ENCODE measurements at regions not wholly inside any gene's neighbourhood (a gene's known extent, or its start where the extent isn't known, plus 50 kb on each side); places are given as distances from the start of the nearest gene placed in this dataset.

GRCh38 chr2:150266931-150267330 is 220.5 kb downstream of the RND3 start:
- DNase-seq (ENCODE audit: low read depth in 2 of 2), result no peak
- H3K4me3 ChIP-seq (replicated peaks in 1 of 2; ENCODE audit: low read depth in 2 of 2, low read length in 2 of 2), result no peak overlapping the region
- TF ChIP-seq CTCF (IDR thresholded peaks at IDR 0.05; ENCODE audit: low read depth, low read length), result no peak

GRCh38 chr2:150264442-150264841 is 223.0 kb downstream of the RND3 start:
- TF ChIP-seq CTCF (IDR thresholded peaks at IDR 0.05; ENCODE audit: low read depth, low read length), result no peak
- DNase-seq (ENCODE audit: low read depth in 2 of 2), result no peak
- no peak overlapping the region for H3K4me3 ChIP-seq (replicated peaks in 1 of 2; ENCODE audit: low read depth in 2 of 2, low read length in 2 of 2)

GRCh38 chr2:150261691-150262090 is 225.8 kb downstream of the RND3 start:
- no peak for TF ChIP-seq CTCF (IDR thresholded peaks at IDR 0.05; ENCODE audit: low read depth, low read length)
- no peak for DNase-seq (ENCODE audit: low read depth in 2 of 2)

GRCh38 chr2:150260636-150261035 is 226.8 kb downstream of the RND3 start:
- no peak for TF ChIP-seq CTCF (IDR thresholded peaks at IDR 0.05; ENCODE audit: low read depth, low read length)
- no peak overlapping the region for H3K4me3 ChIP-seq (replicated peaks in 1 of 2; ENCODE audit: low read depth in 2 of 2, low read length in 2 of 2)
- DNase-seq (ENCODE audit: low read depth in 2 of 2), result no peak

More at GRCh38 chr2:150261691-150262090, 225.8 kb downstream of the RND3 start:
- H3K4me3 ChIP-seq (replicated peaks in 1 of 2; ENCODE audit: low read depth in 2 of 2, low read length in 2 of 2), result no peak overlapping the region

- no peak overlapping the region for H3K4me3 ChIP-seq (replicated peaks in 1 of 2; ENCODE audit: low read depth in 2 of 2, low read length in 2 of 2)
- no peak for TF ChIP-seq CTCF (IDR thresholded peaks at IDR 0.05; ENCODE audit: low read depth, low read length)
- no peak for DNase-seq (ENCODE audit: low read depth in 2 of 2)
These were observed 227.7 kb downstream of the RND3 start for GRCh38 chr2:150259746-150260145.

GRCh38 chr2:150258781-150259307 is 228.6 kb downstream of the RND3 start:
- no peak overlapping the region for H3K4me3 ChIP-seq (replicated peaks in 1 of 2; ENCODE audit: low read depth in 2 of 2, low read length in 2 of 2)
- DNase-seq (ENCODE audit: low read depth in 2 of 2), result no peak
- no peak for TF ChIP-seq CTCF (IDR thresholded peaks at IDR 0.05; ENCODE audit: low read depth, low read length)

GRCh38 chr2:150256736-150257135 is 230.7 kb downstream of the RND3 start:
- no peak for TF ChIP-seq CTCF (IDR thresholded peaks at IDR 0.05; ENCODE audit: low read depth, low read length)
- H3K4me3 ChIP-seq (replicated peaks in 1 of 2; ENCODE audit: low read depth in 2 of 2, low read length in 2 of 2), result no peak overlapping the region
- no peak for DNase-seq (ENCODE audit: low read depth in 2 of 2)

All from cardiac fibroblast (primary cell).